ENCODE measurements at regions not wholly inside any gene's neighbourhood (a gene's known extent, or its start where the extent isn't known, plus 50 kb on each side); places are given as distances from the start of the nearest gene placed in this dataset.

- TF ChIP-seq, protein P1, sequence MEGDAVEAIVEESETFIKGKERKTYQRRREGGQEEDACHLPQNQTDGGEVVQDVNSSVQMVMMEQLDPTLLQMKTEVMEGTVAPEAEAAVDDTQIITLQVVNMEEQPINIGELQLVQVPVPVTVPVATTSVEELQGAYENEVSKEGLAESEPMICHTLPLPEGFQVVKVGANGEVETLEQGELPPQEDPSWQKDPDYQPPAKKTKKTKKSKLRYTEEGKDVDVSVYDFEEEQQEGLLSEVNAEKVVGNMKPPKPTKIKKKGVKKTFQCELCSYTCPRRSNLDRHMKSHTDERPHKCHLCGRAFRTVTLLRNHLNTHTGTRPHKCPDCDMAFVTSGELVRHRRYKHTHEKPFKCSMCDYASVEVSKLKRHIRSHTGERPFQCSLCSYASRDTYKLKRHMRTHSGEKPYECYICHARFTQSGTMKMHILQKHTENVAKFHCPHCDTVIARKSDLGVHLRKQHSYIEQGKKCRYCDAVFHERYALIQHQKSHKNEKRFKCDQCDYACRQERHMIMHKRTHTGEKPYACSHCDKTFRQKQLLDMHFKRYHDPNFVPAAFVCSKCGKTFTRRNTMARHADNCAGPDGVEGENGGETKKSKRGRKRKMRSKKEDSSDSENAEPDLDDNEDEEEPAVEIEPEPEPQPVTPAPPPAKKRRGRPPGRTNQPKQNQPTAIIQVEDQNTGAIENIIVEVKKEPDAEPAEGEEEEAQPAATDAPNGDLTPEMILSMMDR (IDR thresholded peaks at IDR 0.05) = no peak
- no peak for TF ChIP-seq EZH2 (IDR thresholded peaks at IDR 0.05; ENCODE audit: borderline replicate concordance, insufficient read depth, low read depth, low read length, poor library complexity, severe bottlenecking)
Measured at GRCh38 chr12:98151984-98152383, 363.4 kb upstream of the TMPO start.
